Ectodermal cell (in vitro differentiated cells): ENCODE measurements at regions not wholly inside any gene's neighbourhood (a gene's known extent, or its start where the extent isn't known, plus 50 kb on each side); places are given as distances from the start of the nearest gene placed in this dataset.
"Not testable (repeated sequence)": the region's sequence is repeated elsewhere in the genome, so short reads cannot be mapped to it uniquely, and the experiment has no call there.

Source experiments
- H3K27ac ChIP-seq: 2 replicates; pipeline ENCODE4 v1.7.0; 2013; ENCODE audit warnings: mild to moderate bottlenecking, low read depth, low read length; ENCODE audit not compliant: insufficient read depth, poor library complexity, severe bottlenecking
- H3K27me3 ChIP-seq: 2 replicates; pipeline ENCODE4 v1.7.0; 2013; ENCODE audit warnings: mild to moderate bottlenecking, low read length; ENCODE audit not compliant: insufficient read depth, control insufficient read depth, poor library complexity, severe bottlenecking
- H3K36me3 ChIP-seq: one replicate; pipeline ENCODE4 v1.7.0; 2013; ENCODE audit warnings: low read length; ENCODE audit not compliant: control insufficient read depth, insufficient read depth
- H3K4me1 ChIP-seq: one replicate; pipeline ENCODE4 v1.7.0; 2013; ENCODE audit warnings: low read length; ENCODE audit not compliant: control insufficient read depth, insufficient read depth
- H3K4me3 ChIP-seq: 2 replicates; pipeline ENCODE4 v1.7.0; 2013; ENCODE audit warnings: low read depth, low read length, control low read depth; ENCODE audit not compliant: insufficient read depth
- H3K9me3 ChIP-seq: 2 replicates; pipeline ENCODE4 v1.7.0; 2013; ENCODE audit warnings: mild to moderate bottlenecking, low read length, moderate library complexity; ENCODE audit not compliant: control insufficient read depth
- WGBS, 2 experiments: methylation state at CpG; one replicate each; pipeline ENCODE4 v1.1.7; 2013; ENCODE audit warnings: missing lambda C conversion rate in 2 of 2; 5-methylcytosine and 5-hydroxymethylcytosine counted together

DNA sequence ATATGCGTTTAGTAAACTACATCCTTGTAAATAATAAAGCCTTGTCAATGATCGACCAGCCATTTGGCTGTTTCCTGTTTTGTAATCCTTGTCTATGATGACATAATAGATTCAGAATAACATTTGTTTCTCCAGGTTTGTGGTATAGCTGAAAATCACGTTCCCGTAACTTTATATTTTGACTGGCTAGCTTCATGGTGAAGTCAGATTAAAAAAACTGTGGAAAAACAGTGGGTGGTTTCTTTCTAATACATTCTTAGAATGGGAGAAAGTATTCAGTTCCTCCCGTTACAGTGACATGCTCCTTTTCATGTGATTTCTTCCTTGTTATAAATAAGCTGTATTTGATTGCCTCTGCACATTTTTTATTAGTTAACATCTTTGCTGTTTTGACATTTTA lies 366.9 kb downstream of the NYAP2 start:
- Histone ChIP-seq H3K4me3 (no peak overlapping the region), H3K36me3 (no peaks in the 10 kb centered on the region), H3K4me1 (no peaks in the 10 kb centered on the region), H3K27ac (no peak overlapping the region), H3K27me3 (no peaks in the 10 kb centered on the region), H3K9me3 (no peaks in the 10 kb centered on the region)
- WGBS, 2 experiments: 95 to 96% methylated on average over 4 to 5 of the region's 5 CpGs

DNA sequence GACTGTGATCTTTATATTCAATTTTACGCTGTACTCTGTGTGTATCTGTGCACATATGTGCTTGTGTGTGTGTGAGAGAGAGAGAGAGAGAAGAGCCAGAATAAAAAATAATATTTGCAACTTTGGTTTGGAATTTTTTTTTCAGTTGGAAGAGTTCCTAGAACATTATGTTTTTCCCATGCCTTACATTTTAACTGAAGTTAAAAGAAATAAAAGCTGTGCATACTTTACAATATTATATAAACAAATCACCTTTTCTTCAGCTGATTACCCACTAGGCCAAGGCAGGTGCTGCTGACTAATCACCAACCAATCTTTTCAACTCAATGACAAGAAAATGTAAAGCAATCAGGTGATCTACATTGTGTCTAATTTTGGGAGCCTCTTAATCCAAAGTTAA lies 366.3 kb downstream of the NYAP2 start:
- Histone ChIP-seq H3K36me3 (no peaks in the 10 kb centered on the region), H3K27ac (no peak overlapping the region), H3K27me3 (no peaks in the 10 kb centered on the region), H3K4me1 (no peaks in the 10 kb centered on the region), H3K9me3 (no peaks in the 10 kb centered on the region), H3K4me3 (no peak overlapping the region)
- WGBS, 2 experiments: 100% methylated on average over 1 of the region's 1 CpG

DNA sequence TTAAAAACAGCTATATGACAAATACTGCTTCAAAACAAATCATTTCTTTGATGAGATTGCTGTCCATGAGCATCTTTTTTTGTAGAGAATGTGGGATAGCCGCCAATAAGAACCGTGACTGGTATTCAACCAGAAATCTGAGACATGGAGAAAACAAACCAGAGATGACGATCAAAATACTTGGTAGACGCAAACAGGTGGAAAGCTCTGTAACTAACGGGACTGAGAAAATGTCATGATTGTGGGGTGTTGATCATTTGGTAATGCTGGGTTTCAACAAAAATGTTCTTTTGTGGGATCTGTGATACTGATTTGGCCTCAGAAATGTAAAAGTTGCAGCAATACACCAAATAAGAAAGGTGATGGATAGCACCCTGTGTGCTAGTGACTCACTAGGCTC lies 364.8 kb downstream of the NYAP2 start:
- 95% methylated on average over 5 of the region's 5 CpGs for WGBS, 2 experiments

DNA sequence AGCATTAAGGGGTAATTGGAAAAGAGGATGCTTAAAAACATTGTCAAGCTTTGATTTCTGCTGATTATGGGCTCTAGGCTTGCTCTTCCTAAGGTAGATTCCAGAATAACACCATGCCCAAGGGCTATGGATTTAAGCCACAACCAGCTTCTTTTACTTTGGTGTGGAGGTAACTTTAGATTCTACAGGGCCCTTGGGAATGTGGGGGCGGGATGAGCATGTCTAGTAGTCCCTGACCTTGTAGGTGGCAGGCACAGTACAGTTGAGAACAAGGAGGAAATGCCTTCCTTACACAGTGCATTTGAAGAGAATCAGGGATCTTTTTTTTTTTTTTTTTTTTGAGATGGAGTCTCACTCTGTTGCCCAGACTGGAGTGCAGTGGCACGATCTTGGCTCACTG lies 364.2 kb downstream of the NYAP2 start:
- no peaks in the 10 kb centered on the region for H3K4me1 ChIP-seq
- H3K9me3 ChIP-seq: no peaks in the 10 kb centered on the region
- H3K27me3 ChIP-seq: no peaks in the 10 kb centered on the region
- H3K36me3 ChIP-seq: no peaks in the 10 kb centered on the region
- WGBS, 2 experiments: 90 to 97% methylated on average over 2 of the region's 2 CpGs
- no peak overlapping the region for H3K27ac ChIP-seq
- no peak overlapping the region for H3K4me3 ChIP-seq

More for the DNA sequence above, 364.8 kb downstream of the NYAP2 start:
- no peak overlapping the region for H3K27ac ChIP-seq
- H3K36me3 ChIP-seq: no peaks in the 10 kb centered on the region
- H3K4me3 ChIP-seq: no peak overlapping the region
- H3K9me3 ChIP-seq: no peaks in the 10 kb centered on the region
- H3K27me3 ChIP-seq: no peaks in the 10 kb centered on the region
- no peaks in the 10 kb centered on the region for H3K4me1 ChIP-seq

DNA sequence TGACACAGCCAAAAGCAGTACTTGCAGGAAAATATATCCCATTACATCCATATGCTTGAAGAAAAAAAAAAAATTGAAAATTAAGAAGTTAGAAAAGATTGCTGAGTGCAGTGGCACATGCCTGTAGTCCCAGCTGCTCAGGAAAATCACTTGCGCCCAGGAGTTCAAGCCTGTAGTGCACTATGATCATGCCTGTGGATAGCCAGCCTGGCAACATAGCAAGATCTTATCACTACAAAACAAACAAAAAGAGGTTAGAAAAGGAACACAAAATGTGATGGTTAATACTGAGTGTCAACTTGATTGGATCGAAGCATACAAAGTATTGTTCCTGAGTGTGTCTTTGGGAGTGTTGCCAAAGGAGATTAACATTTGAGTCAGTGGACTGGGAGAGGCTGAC lies 361.9 kb downstream of the NYAP2 start:
- Histone ChIP-seq H3K27me3 (no peaks in the 10 kb centered on the region), H3K27ac (no peak overlapping the region), H3K36me3 (no peaks in the 10 kb centered on the region), H3K4me3 (no peak overlapping the region), H3K9me3 (no peaks in the 10 kb centered on the region), H3K4me1 (no peaks in the 10 kb centered on the region)
- 89 to 96% methylated on average over 2 of the region's 2 CpGs for WGBS, 2 experiments

DNA sequence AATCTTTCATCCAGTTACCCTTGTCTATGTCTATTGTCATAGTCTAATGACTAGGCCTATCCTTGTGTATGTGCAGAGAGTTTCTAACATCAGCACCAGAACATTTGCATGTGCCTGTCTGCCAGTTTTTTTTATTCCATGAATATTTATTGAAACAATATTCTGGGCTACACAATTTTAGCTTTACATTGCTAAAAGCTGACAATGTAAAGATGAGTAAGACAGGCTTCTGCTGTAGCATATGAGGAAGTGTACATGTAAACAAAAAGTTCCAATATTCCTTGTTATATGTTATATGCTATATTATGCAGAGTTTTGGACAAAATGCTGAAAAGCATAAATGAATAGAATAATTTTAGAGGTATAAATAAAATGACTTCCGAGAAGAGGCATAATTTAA lies 357.7 kb downstream of the NYAP2 start:
- 88 to 100% methylated on average over 1 of the region's 1 CpG for WGBS, 2 experiments
- Histone ChIP-seq H3K4me1 (no peaks in the 10 kb centered on the region), H3K27ac (no peak overlapping the region), H3K27me3 (no peaks in the 10 kb centered on the region), H3K36me3 (no peaks in the 10 kb centered on the region), H3K4me3 (no peak overlapping the region), H3K9me3 (no peaks in the 10 kb centered on the region)

DNA sequence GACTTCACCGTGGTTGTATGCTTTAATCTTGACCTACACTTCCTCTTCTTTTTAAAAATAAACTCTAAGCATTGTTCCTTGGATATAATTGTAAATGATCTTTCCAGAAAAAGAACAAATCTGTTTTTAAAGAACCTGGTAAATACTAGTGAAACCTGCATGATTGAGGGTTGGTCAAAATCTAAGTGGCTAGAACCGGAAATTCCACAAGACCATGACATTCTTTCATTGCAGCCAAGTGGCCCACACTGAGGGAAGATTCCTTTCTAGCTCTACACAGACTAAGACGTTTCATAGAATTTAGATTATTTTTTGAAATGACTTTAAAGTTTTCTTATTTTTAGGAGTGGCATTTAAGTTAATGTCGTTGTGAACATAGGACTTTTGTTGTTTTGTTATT lies 356.7 kb downstream of the NYAP2 start:
- Histone ChIP-seq H3K36me3 (no peaks in the 10 kb centered on the region), H3K4me1 (no peaks in the 10 kb centered on the region), H3K27ac (no peak overlapping the region), H3K27me3 (no peaks in the 10 kb centered on the region), H3K9me3 (no peaks in the 10 kb centered on the region), H3K4me3 (no peak overlapping the region)
- 85 to 86% methylated on average over 3 to 4 of the region's 4 CpGs for WGBS, 2 experiments

DNA sequence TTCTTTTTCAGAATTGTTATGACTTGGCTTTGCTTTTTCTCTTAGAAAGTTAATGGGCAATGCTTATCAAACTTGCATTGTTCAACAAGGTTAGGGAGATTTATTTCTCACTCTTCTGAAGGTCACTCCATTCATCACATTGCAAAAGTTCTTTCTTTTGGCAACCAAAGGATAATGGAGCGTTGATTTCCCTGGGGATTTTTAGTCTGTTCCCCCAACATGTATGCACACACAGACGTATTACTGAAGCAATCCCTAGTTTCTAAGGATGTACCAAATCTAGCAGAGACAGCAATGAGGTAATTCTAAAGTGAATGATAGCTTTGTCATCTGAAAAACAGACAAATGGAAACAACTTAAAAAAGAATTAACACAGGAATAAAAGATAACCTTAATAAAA lies 349.1 kb downstream of the NYAP2 start:
- Histone ChIP-seq H3K27me3 (no peaks in the 10 kb centered on the region), H3K36me3 (no peaks in the 10 kb centered on the region), H3K4me3 (no peak overlapping the region), H3K9me3 (no peaks in the 10 kb centered on the region), H3K27ac (no peak overlapping the region), H3K4me1 (no peaks in the 10 kb centered on the region)
- WGBS, 2 experiments: 95 to 97% methylated on average over 2 of the region's 2 CpGs

DNA sequence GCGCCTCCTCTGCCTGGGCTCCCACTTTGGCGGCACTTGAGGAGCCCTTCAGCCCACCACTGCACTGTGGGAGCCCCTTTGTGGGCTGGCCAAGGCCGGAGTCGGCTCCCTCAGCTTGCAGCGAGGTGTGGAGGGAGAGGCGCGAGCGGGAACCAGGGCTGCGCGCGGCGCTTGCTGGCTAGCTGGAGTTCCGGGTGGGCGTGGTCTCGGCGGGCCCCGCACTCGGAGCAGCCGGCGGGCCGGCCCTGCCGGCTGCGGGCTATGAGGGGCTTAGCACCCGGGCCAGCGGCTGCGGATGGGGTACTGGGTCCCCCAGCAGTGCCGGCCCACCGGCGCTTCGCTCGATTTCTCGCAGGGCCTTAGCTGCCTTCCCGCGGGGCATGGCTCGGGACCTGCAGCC lies 344.5 kb downstream of the NYAP2 start:
- not testable (repeated sequence) for H3K27me3 ChIP-seq, H3K9me3 ChIP-seq, H3K4me3 ChIP-seq, H3K27ac ChIP-seq, H3K36me3 ChIP-seq, H3K4me1 ChIP-seq
- 91% methylated on average over 35 of the region's 35 CpGs for WGBS, 2 experiments

- H3K36me3 ChIP-seq: no peaks in the 10 kb centered on the region
- H3K27ac ChIP-seq: no peak overlapping the region
- 97% methylated on average over 2 of the region's 2 CpGs for WGBS, 2 experiments
- no peaks in the 10 kb centered on the region for H3K9me3 ChIP-seq
- H3K4me1 ChIP-seq: no peaks in the 10 kb centered on the region
- no peaks in the 10 kb centered on the region for H3K27me3 ChIP-seq
- H3K4me3 ChIP-seq: no peak overlapping the region
These were observed 343.0 kb downstream of the NYAP2 start for GRCh38 chr2:225742487-225742886.

DNA sequence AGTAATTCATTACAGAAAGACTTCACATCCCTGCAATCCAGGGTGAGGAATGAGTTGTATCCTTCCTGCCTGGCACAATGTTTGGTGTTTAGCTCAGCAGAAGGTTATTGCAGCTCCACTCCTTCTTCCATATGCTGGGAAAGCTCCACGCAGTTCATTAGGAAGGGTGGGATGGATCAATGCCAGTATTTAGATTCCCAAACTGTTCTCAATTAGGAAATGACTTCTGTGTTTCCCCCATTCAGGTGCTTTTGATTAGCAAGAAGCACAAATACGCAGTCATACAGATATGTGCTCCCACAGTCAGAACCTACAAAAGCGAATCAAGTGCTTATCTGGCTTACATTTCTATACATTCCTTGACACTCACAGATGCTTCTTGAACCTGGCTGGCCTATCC lies 340.6 kb downstream of the NYAP2 start:
- H3K27me3 ChIP-seq: no peaks in the 10 kb centered on the region
- H3K4me3 ChIP-seq: no peak overlapping the region
- H3K4me1 ChIP-seq: no peaks in the 10 kb centered on the region
- 92 to 94% methylated on average over 3 of the region's 3 CpGs for WGBS, 2 experiments
- no peaks in the 10 kb centered on the region for H3K36me3 ChIP-seq
- H3K9me3 ChIP-seq: no peaks in the 10 kb centered on the region
- no peak overlapping the region for H3K27ac ChIP-seq
